ENCODE measurements at regions not wholly inside any gene's neighbourhood (a gene's known extent, or its start where the extent isn't known, plus 50 kb on each side); places are given as distances from the start of the nearest gene placed in this dataset.
"Not testable (repeated sequence)": the region's sequence is repeated elsewhere in the genome, so short reads cannot be mapped to it uniquely, and the experiment has no call there.

GRCh38 chr4:123183754-123184153 is 212.8 kb upstream of the SPRY1 start:
- DNase-seq; in situ Hi-C loops (cut with HindIII; ENCODE audit: low pct_ligation_motif_present, low pct_unique_long_range_greater_than_20kb, low sequenced_read_pairs): not testable (repeated sequence)

GRCh38 chr4:123186731-123187130 is 209.9 kb upstream of the SPRY1 start:
- DNase-seq, result no peak
- in situ Hi-C loops (cut with HindIII; ENCODE audit: low pct_ligation_motif_present, low pct_unique_long_range_greater_than_20kb, low sequenced_read_pairs), result no loop called here

- in situ Hi-C loops (cut with HindIII; ENCODE audit: low pct_ligation_motif_present, low pct_unique_long_range_greater_than_20kb, low sequenced_read_pairs), result no loop called here
- no peak for DNase-seq
Measured at GRCh38 chr4:123190176-123190575, 206.4 kb upstream of the SPRY1 start.

- in situ Hi-C loops (cut with HindIII; ENCODE audit: low pct_ligation_motif_present, low pct_unique_long_range_greater_than_20kb, low sequenced_read_pairs), result no loop called here
- no peak for DNase-seq
Measured at GRCh38 chr4:123191728-123192127, 204.9 kb upstream of the SPRY1 start.

GRCh38 chr4:123193802-123194367 is 202.7 kb upstream of the SPRY1 start:
- in situ Hi-C loops (cut with HindIII; ENCODE audit: low pct_ligation_motif_present, low pct_unique_long_range_greater_than_20kb, low sequenced_read_pairs), result no loop called here
- no peak for DNase-seq

- DNase-seq, result no peak
- in situ Hi-C loops (cut with HindIII; ENCODE audit: low pct_ligation_motif_present, low pct_unique_long_range_greater_than_20kb, low sequenced_read_pairs), result no loop called here
Measured at GRCh38 chr4:123198706-123199105, 197.9 kb upstream of the SPRY1 start.

GRCh38 chr4:123200051-123200940 is 196.3 kb upstream of the SPRY1 start:
- DNase-seq, result no peak
- in situ Hi-C loops (cut with HindIII; ENCODE audit: low pct_ligation_motif_present, low pct_unique_long_range_greater_than_20kb, low sequenced_read_pairs), result no loop called here

- in situ Hi-C loops (cut with HindIII; ENCODE audit: low pct_ligation_motif_present, low pct_unique_long_range_greater_than_20kb, low sequenced_read_pairs), result no loop called here
- no peak for DNase-seq
Measured at GRCh38 chr4:123204737-123205136, 191.9 kb upstream of the SPRY1 start.

- in situ Hi-C loops (cut with HindIII; ENCODE audit: low pct_ligation_motif_present, low pct_unique_long_range_greater_than_20kb, low sequenced_read_pairs), result no loop called here
- DNase-seq, result no peak
Measured at GRCh38 chr4:123206016-123206415, 190.6 kb upstream of the SPRY1 start.

GRCh38 chr4:123209436-123209835 is 187.2 kb upstream of the SPRY1 start:
- no peak for DNase-seq
- in situ Hi-C loops (cut with HindIII; ENCODE audit: low pct_ligation_motif_present, low pct_unique_long_range_greater_than_20kb, low sequenced_read_pairs), result no loop called here

- no peak for DNase-seq
- in situ Hi-C loops (cut with HindIII; ENCODE audit: low pct_ligation_motif_present, low pct_unique_long_range_greater_than_20kb, low sequenced_read_pairs), result no loop called here
Measured at GRCh38 chr4:123215536-123215935, 181.1 kb upstream of the SPRY1 start.

GRCh38 chr4:123216543-123216942 is 180.1 kb upstream of the SPRY1 start:
- in situ Hi-C loops (cut with HindIII; ENCODE audit: low pct_ligation_motif_present, low pct_unique_long_range_greater_than_20kb, low sequenced_read_pairs), result no loop called here
- no peak for DNase-seq

GRCh38 chr4:123216946-123217345 is 179.6 kb upstream of the SPRY1 start:
- DNase-seq, result no peak
- in situ Hi-C loops (cut with HindIII; ENCODE audit: low pct_ligation_motif_present, low pct_unique_long_range_greater_than_20kb, low sequenced_read_pairs), result no loop called here

- DNase-seq, result no peak
- in situ Hi-C loops (cut with HindIII; ENCODE audit: low pct_ligation_motif_present, low pct_unique_long_range_greater_than_20kb, low sequenced_read_pairs), result no loop called here
Measured at GRCh38 chr4:123217664-123218063, 178.9 kb upstream of the SPRY1 start.

- no peak for DNase-seq
- in situ Hi-C loops (cut with HindIII; ENCODE audit: low pct_ligation_motif_present, low pct_unique_long_range_greater_than_20kb, low sequenced_read_pairs), result no loop called here
Measured at GRCh38 chr4:123218981-123219380, 177.6 kb upstream of the SPRY1 start.

GRCh38 chr4:123229286-123229685 is 167.3 kb upstream of the SPRY1 start:
- DNase-seq, result no peak
- in situ Hi-C loops (cut with HindIII; ENCODE audit: low pct_ligation_motif_present, low pct_unique_long_range_greater_than_20kb, low sequenced_read_pairs), result no loop called here

- no peak for DNase-seq
- in situ Hi-C loops (cut with HindIII; ENCODE audit: low pct_ligation_motif_present, low pct_unique_long_range_greater_than_20kb, low sequenced_read_pairs), result no loop called here
Measured at GRCh38 chr4:123230061-123230460, 166.5 kb upstream of the SPRY1 start.

GRCh38 chr4:123232439-123232838 is 164.2 kb upstream of the SPRY1 start:
- in situ Hi-C loops (cut with HindIII; ENCODE audit: low pct_ligation_motif_present, low pct_unique_long_range_greater_than_20kb, low sequenced_read_pairs), result no loop called here
- no peak for DNase-seq

- no peak for DNase-seq
- in situ Hi-C loops (cut with HindIII; ENCODE audit: low pct_ligation_motif_present, low pct_unique_long_range_greater_than_20kb, low sequenced_read_pairs), result no loop called here
Measured at GRCh38 chr4:123233136-123233768, 163.3 kb upstream of the SPRY1 start.

GRCh38 chr4:123234955-123235354 is 161.6 kb upstream of the SPRY1 start:
- DNase-seq, result no peak
- in situ Hi-C loops (cut with HindIII; ENCODE audit: low pct_ligation_motif_present, low pct_unique_long_range_greater_than_20kb, low sequenced_read_pairs), result no loop called here
